Stomach (tissue), 8 donors: ENCODE measurements at regions not wholly inside any gene's neighbourhood (a gene's known extent, or its start where the extent isn't known, plus 50 kb on each side); places are given as distances from the start of the nearest gene placed in this dataset.

Experiments
- DNase-seq, 2 donors: peaks; one replicate each; pipeline versions ENCODE4 v3.0.0 to v3.0.0-alpha.2; 2013 to 2019
- H3K27ac ChIP-seq, 5 donors: fragments of 200-600 bp in 4 of 5; sonication (generic) in 4 of 5; one replicate each; pipeline ENCODE4 v1.5.1; 2013 to 2019; ENCODE audit warnings: mild to moderate bottlenecking in 1 of 5, moderate library complexity in 1 of 5
- H3K27me3 ChIP-seq, 3 donors: fragments of 200-600 bp; sonication (generic); one replicate each; pipeline ENCODE4 v1.5.1; 2017 to 2019; ENCODE audit warnings: mixed run types in 1 of 3
- H3K36me3 ChIP-seq, 4 donors: fragments of 200-600 bp; sonication (generic); 1 replicate in 3 of 4; 2 replicates in 1 of 4; pipeline ENCODE4 v1.5.1; 2016 to 2019
- H3K4me1 ChIP-seq, 4 donors: fragments of 200-600 bp; sonication (generic); one replicate each; pipeline ENCODE4 v1.5.1; 2016 to 2019
- H3K4me3 ChIP-seq, 4 donors: fragments of 200-600 bp; sonication (generic) in 3 of 4; one replicate each; pipeline ENCODE4 v1.5.1; 2016 to 2019; ENCODE audit warnings: mild to moderate bottlenecking in 1 of 4
- H3K9me3 ChIP-seq, 4 donors: fragments of 200-600 bp; sonication (generic); one replicate each; pipeline ENCODE4 v1.5.1; 2016 to 2019
- CTCF ChIP-seq, 7 experiments: fragments of 450-650 bp in 4 of 7; fragments of 200-600 bp in 3 of 7; sonication (generic) in 3 of 7; IDR thresholded peaks; one replicate each; pipeline ENCODE4 v1.5.1; 2016 to 2019; ENCODE audit warnings: antibody characterized with exemption in 7 of 7, control low read depth in 2 of 7, mild to moderate bottlenecking in 1 of 7
- EP300 ChIP-seq: sonication (generic); formaldehyde crosslinking; IDR thresholded peaks from one replicate; pipeline ENCODE4 v1.6.1; 2017; ENCODE audit warnings: antibody characterized with exemption
- POLR2A ChIP-seq, 4 donors: fragments of 450-650 bp; IDR thresholded peaks; one replicate each; pipeline ENCODE4 v1.6.1; 2016; ENCODE audit warnings: antibody characterized with exemption in 4 of 4, control low read depth in 2 of 4, mild to moderate bottlenecking in 1 of 4, moderate library complexity in 1 of 4
- POLR2AphosphoS5 ChIP-seq, 3 donors: sonication (generic); formaldehyde crosslinking; IDR thresholded peaks; one replicate each; pipeline ENCODE4 v1.6.1; 2016; ENCODE audit warnings: antibody characterized with exemption in 3 of 3
- WGBS, 5 donors: extraction: QIAGEN DNeasy Blood & Tissue Kit in 3 of 5; methylation state at CpG; one replicate each; pipeline versions ENCODE4 v1.1.5 to v1.1.7; 2013 to 2018; 5-methylcytosine and 5-hydroxymethylcytosine counted together
- intact Hi-C: fragments of 100-400 bp; cut with DNase I; formaldehyde crosslinking; loops from one replicate; pipeline ENCODE4 v1.15.1; 2023; ENCODE audit warnings: low total_unique reads
- donor health status: healthy with polysubstance abuse.
- donor health status: Bipolar disorder and iron deficiency.
- donor health status: healthy.

GRCh38 chr3:9310043-9310442 is 52.8 kb upstream of the THUMPD3 start:
- intact Hi-C loops, result no loop called here
- H3K27ac ChIP-seq, result no peak overlapping the region
- peaks cover 0 to 4% (median 0%) of the 10 kb centered on the region in 4 donors for H3K4me1 ChIP-seq
- WGBS, 5 donors, result 83 to 93% (median 89%) methylated on average over 3 of the region's 3 CpGs
- no peak overlapping the region for H3K4me3 ChIP-seq
- H3K9me3 ChIP-seq, result no peaks in the 10 kb centered on the region
- no peak for DNase-seq
- TF ChIP-seq CTCF (IDR thresholded peaks at IDR 0.05), result no peak
- no peak for TF ChIP-seq POLR2AphosphoS5 (IDR thresholded peaks at IDR 0.05)
- TF ChIP-seq EP300, result no peak
- TF ChIP-seq POLR2A (IDR thresholded peaks at IDR 0.05), result no peak
- no peaks in the 10 kb centered on the region for H3K27me3 ChIP-seq
- H3K36me3 ChIP-seq, result no peaks in the 10 kb centered on the region

- WGBS, 5 donors, result 64 to 85% (median 70%) methylated on average over 6 of the region's 6 CpGs
- no peaks in the 10 kb centered on the region for H3K27me3 ChIP-seq
- DNase-seq, result peak in 1 of 2 donors; percentile 26
- H3K4me1 ChIP-seq, result peaks cover 0 to 4% (median 0%) of the 10 kb centered on the region in 4 donors
- H3K9me3 ChIP-seq, result no peaks in the 10 kb centered on the region
- intact Hi-C loops, result no loop called here
- H3K4me3 ChIP-seq, result no peak overlapping the region
- no peak for TF ChIP-seq POLR2AphosphoS5 (IDR thresholded peaks at IDR 0.05)
- TF ChIP-seq POLR2A (IDR thresholded peaks at IDR 0.05), result no peak
- no peak for TF ChIP-seq EP300
- no peak for TF ChIP-seq CTCF (IDR thresholded peaks at IDR 0.05)
- H3K27ac ChIP-seq, result no peak overlapping the region
- no peaks in the 10 kb centered on the region for H3K36me3 ChIP-seq
These were observed 51.6 kb upstream of the THUMPD3 start for GRCh38 chr3:9311228-9311627.
